Transverse colon (tissue), 4 donors: ENCODE measurements at regions not wholly inside any gene's neighbourhood (a gene's known extent, or its start where the extent isn't known, plus 50 kb on each side); places are given as distances from the start of the nearest gene placed in this dataset.
"Not testable (repeated sequence)": the region's sequence is repeated elsewhere in the genome, so short reads cannot be mapped to it uniquely, and the experiment has no call there.

ENCODE experiments used
- DNase-seq: peaks from one replicate; pipeline ENCODE4 v3.0.0-alpha.2; 2019
- H3K27ac ChIP-seq, 4 donors: fragments of 200-600 bp; sonication (generic); 2 replicates each; pipeline ENCODE4 v1.5.1; 2016 to 2018; ENCODE audit warnings: inconsistent platforms in 4 of 4
- H3K27me3 ChIP-seq: fragments of 200-600 bp; sonication (generic); 2 replicates; pipeline ENCODE4 v1.5.1; 2017; ENCODE audit warnings: inconsistent platforms
- H3K36me3 ChIP-seq, 4 donors: fragments of 200-600 bp; sonication (generic); 2 replicates each; pipeline ENCODE4 v1.5.1; 2017 to 2019; ENCODE audit warnings: inconsistent platforms in 4 of 4
- H3K4me1 ChIP-seq, 4 donors: fragments of 200-600 bp; sonication (generic); 2 replicates each; pipeline ENCODE4 v1.5.1; 2017 to 2020; ENCODE audit warnings: inconsistent platforms in 4 of 4
- H3K4me3 ChIP-seq, 4 donors: fragments of 200-600 bp; sonication (generic); 1 replicate in 1 of 4; 2 replicates in 3 of 4; pipeline versions ENCODE4 v1.5.1 to v1.6.1; 2017 to 2019; ENCODE audit warnings: inconsistent platforms in 4 of 4
- H3K9me3 ChIP-seq, 2 donors: fragments of 200-600 bp; sonication (generic); 2 replicates each; pipeline ENCODE4 v1.5.1; 2017 to 2019; ENCODE audit warnings: inconsistent platforms in 2 of 2
- EP300 ChIP-seq: sonication (generic); formaldehyde crosslinking; IDR thresholded peaks from one replicate; pipeline ENCODE4 v1.6.1; 2017; ENCODE audit warnings: antibody characterized with exemption, low read depth
- POLR2A ChIP-seq: fragments of 450-650 bp; IDR thresholded peaks from one replicate; pipeline ENCODE4 v1.6.1; 2016; ENCODE audit warnings: antibody characterized with exemption, mild to moderate bottlenecking, moderate library complexity
- POLR2AphosphoS5 ChIP-seq, 3 donors: sonication (generic); formaldehyde crosslinking; IDR thresholded peaks; one replicate each; pipeline ENCODE4 v1.6.1; 2016; ENCODE audit warnings: antibody characterized with exemption in 3 of 3
- WGBS, 2 donors: methylation state at CpG; one replicate each; pipeline ENCODE4 v1.1.5; 2018; ENCODE audit warnings: low coverage in 1 of 2; 5-methylcytosine and 5-hydroxymethylcytosine counted together
- in situ Hi-C, 4 donors: fragments of 200-750 bp; cut with MboI; loops; one replicate each; pipeline versions ENCODE4 v1.15.0 to v1.15.1; 2017; ENCODE audit warnings: low sequenced_read_pairs in 3 of 4, low pct_ligation_motif_present in 1 of 4, low pct_unique_long_range_greater_than_20kb in 1 of 4
- intact Hi-C: fragments of 100-400 bp; cut with DNase I; formaldehyde crosslinking; loops from one replicate; pipeline ENCODE4 v1.15.1; 2023; ENCODE audit warnings: low total_unique reads
- TF ChIP-seq, protein P1 (sequence below), 5 experiments: fragments of 200-600 bp in 3 of 5; fragments of 450-650 bp in 2 of 5; sonication (generic) in 3 of 5; IDR thresholded peaks; 1 replicate in 2 of 5; 2 replicates in 3 of 5; pipeline ENCODE4 v1.5.1; 2016 to 2017; ENCODE audit warnings: antibody characterized with exemption in 5 of 5, inconsistent platforms in 3 of 5, mild to moderate bottlenecking in 2 of 5, moderate library complexity in 1 of 5

- WGBS, 2 donors: 0 to 20% methylated on average over 1 of the region's 1 CpG
Observed at GRCh38 chr4:27973056-27973455, 1112.4 kb downstream of the STIM2 start.

DNA sequence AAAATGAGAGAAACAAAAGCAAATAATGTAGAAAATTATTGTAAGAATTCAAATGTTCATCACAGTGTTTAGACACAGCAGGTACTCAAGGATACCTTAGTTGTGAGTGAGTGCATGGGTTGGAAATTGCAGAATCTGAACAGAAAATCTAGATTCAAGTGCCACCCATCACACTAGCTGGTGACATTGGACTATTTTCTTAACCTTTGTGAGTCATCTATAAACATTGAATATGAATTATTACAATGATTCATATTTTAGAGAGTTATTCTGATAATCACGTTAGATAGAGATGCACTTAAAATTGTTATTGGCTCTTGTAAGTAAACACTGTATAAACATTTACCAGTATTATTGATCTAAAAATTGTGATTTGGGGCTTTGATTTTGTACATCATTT, 1113.1 kb downstream of the STIM2 start:
- intact Hi-C loops: no loop called here
- WGBS, 2 donors: 46 to 49% methylated on average over 1 of the region's 1 CpG

More at GRCh38 chr4:27973056-27973455, 1112.4 kb downstream of the STIM2 start:
- H3K36me3 ChIP-seq: no peaks in the 10 kb centered on the region
- H3K27ac ChIP-seq: no peak overlapping the region
- H3K4me3 ChIP-seq: no peak overlapping the region
- no peak for DNase-seq
- in situ Hi-C loops (no loop called here), intact Hi-C loops (no loop called here)
- H3K9me3 ChIP-seq: no peaks in the 10 kb centered on the region
- no peaks in the 10 kb centered on the region for H3K27me3 ChIP-seq
- no peaks in the 10 kb centered on the region for H3K4me1 ChIP-seq
- no peak for TF ChIP-seq POLR2AphosphoS5 (IDR thresholded peaks at IDR 0.05)
- TF ChIP-seq POLR2A: no peak
- no peak for TF ChIP-seq EP300
- TF ChIP-seq, protein P1, sequence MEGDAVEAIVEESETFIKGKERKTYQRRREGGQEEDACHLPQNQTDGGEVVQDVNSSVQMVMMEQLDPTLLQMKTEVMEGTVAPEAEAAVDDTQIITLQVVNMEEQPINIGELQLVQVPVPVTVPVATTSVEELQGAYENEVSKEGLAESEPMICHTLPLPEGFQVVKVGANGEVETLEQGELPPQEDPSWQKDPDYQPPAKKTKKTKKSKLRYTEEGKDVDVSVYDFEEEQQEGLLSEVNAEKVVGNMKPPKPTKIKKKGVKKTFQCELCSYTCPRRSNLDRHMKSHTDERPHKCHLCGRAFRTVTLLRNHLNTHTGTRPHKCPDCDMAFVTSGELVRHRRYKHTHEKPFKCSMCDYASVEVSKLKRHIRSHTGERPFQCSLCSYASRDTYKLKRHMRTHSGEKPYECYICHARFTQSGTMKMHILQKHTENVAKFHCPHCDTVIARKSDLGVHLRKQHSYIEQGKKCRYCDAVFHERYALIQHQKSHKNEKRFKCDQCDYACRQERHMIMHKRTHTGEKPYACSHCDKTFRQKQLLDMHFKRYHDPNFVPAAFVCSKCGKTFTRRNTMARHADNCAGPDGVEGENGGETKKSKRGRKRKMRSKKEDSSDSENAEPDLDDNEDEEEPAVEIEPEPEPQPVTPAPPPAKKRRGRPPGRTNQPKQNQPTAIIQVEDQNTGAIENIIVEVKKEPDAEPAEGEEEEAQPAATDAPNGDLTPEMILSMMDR (IDR thresholded peaks at IDR 0.05): no peak

GRCh38 chr4:27974339-27974738, 1113.7 kb downstream of the STIM2 start:
- no peak for DNase-seq
- in situ Hi-C loops: no loop called here
- TF ChIP-seq POLR2A (no peak), POLR2AphosphoS5 (IDR thresholded peaks at IDR 0.05) (no peak), EP300 (no peak)
- TF ChIP-seq, protein P1 (IDR thresholded peaks at IDR 0.05): no peak

More for the DNA sequence above, 1113.1 kb downstream of the STIM2 start:
- in situ Hi-C loops: no loop called here
- no peak for DNase-seq
- Histone ChIP-seq H3K27ac (no peak overlapping the region), H3K27me3 (no peaks in the 10 kb centered on the region), H3K36me3 (no peaks in the 10 kb centered on the region), H3K4me1 (no peaks in the 10 kb centered on the region), H3K4me3 (no peak overlapping the region), H3K9me3 (no peaks in the 10 kb centered on the region)
- TF ChIP-seq POLR2AphosphoS5 (IDR thresholded peaks at IDR 0.05) (no peak), POLR2A (no peak), EP300 (no peak)
- TF ChIP-seq, protein P1 (IDR thresholded peaks at IDR 0.05): no peak

DNA sequence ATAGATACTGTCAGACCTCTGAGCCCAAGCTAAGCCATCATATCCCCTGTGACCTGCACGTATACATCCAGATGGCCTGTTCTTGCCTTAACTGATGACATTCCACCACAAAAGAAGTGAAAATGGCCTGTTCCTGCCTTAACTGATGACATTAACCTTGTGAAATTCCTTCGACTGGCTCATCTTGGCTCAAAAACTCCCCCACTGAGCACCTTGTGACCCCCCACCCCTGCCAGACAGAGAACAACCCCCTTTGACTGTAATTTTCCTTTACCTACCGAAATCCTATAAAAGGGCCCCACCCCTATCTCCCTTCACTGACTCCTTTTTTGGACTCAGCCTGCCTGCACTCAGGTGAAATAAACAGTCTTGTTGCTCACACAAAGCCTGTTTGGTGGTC, 1114.2 kb downstream of the STIM2 start:
- H3K9me3 ChIP-seq, H3K27ac ChIP-seq, H3K36me3 ChIP-seq, in situ Hi-C loops, DNase-seq, H3K27me3 ChIP-seq, H3K4me3 ChIP-seq, H3K4me1 ChIP-seq, intact Hi-C loops: not testable (repeated sequence)
- 70 to 76% methylated on average over 2 to 3 of the region's 3 CpGs for WGBS, 2 donors

More at GRCh38 chr4:27974339-27974738, 1113.7 kb downstream of the STIM2 start:
- Histone ChIP-seq H3K4me1 (no peaks in the 10 kb centered on the region), H3K27me3 (no peaks in the 10 kb centered on the region), H3K36me3 (no peaks in the 10 kb centered on the region), H3K9me3 (no peaks in the 10 kb centered on the region), H3K27ac (no peak overlapping the region), H3K4me3 (no peak overlapping the region)
- 68 to 71% methylated on average over 2 of the region's 2 CpGs for WGBS, 2 donors
- intact Hi-C loops: no loop called here

DNA sequence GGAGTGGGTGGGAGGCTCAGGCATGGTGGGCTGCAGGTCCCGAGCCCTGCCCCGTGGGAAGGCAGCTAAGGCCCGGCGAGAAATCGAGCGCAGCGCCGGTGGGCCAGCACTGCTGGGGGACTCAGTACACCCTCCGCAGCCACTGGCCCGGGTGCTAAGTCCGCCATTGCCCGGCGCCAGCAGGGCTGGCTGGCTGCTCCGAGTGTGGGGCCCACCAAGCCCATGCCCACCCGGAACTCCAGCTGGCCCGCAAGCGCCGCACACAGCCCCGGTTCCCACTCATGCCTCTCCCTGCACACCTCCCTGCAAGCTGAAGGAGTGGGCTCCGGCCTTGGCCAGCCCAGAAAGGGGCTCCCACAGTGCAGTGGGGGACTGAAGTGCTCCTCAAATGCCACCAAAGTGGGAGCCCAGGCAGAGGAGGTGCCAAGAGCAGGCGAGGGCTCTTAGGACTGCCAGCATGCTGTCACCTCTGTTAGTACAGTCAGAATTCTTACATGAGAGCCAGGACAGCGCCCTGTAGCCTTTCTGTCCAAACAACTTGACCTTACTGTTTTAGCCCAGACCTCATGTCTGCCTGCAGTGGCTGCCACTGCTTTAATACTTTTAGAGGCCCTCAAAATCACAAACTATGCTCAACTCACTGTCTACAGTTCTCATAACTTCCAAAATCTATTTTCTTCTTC, 1117.9 kb downstream of the STIM2 start:
- H3K27me3 ChIP-seq, DNase-seq, H3K4me3 ChIP-seq, H3K36me3 ChIP-seq, H3K9me3 ChIP-seq, intact Hi-C loops, H3K4me1 ChIP-seq, in situ Hi-C loops, H3K27ac ChIP-seq: not testable (repeated sequence)
- WGBS, 2 donors: 59 to 71% methylated on average over 1 to 3 of the region's 22 CpGs
